GM12878 (cell line): ENCODE measurements at regions not wholly inside any gene's neighbourhood (a gene's known extent, or its start where the extent isn't known, plus 50 kb on each side); places are given as distances from the start of the nearest gene placed in this dataset.

Experiments
- ATAC-seq: fragments of 200-7000 bp; cut with Tn5 transposase; 3 replicates; pipeline ENCODE4 v1.9.1; 2020; ENCODE audit warnings: mild to moderate bottlenecking, moderate library complexity
- BruUV-seq: library from RNA; stranded (reverse); fragments of 400-500 nt; replicated peaks from 2 replicates; lab custom pipeline; 2021; lab: Mats Ljungman, UMichigan
- CTCF ChIA-PET: fragments of 300-600 bp; sonication (Branson Sonifier 250); formaldehyde crosslinking; extraction: SDS; loops from one replicate; lab custom pipeline; 2021; ENCODE audit warnings: inconsistent platforms; lab: Yijun Ruan, JAX
- POLR2A ChIA-PET: fragments of 350-600 bp; formaldehyde crosslinking; extraction: SDS; loops from one replicate; lab custom pipeline; 2021; ENCODE audit warnings: inconsistent platforms; lab: Charles Lee
- RAD21 ChIA-PET: fragments of 300-600 bp; sonication (Branson Sonifier 250); formaldehyde crosslinking; loops from one replicate; lab custom pipeline; 2023; ENCODE audit warnings: antibody characterized with exemption; ENCODE audit not compliant: unreplicated experiment; lab: Charles Lee
- SMC1A ChIA-PET: fragments of 300-600 bp; sonication (Branson Sonifier 250); formaldehyde crosslinking; loops from one replicate; lab custom pipeline; 2023; ENCODE audit not compliant: unreplicated experiment, uncharacterized antibody; lab: Charles Lee
- DNase-seq: peaks from one replicate; pipeline ENCODE4 v3.0.0-alpha.2; 2011; ENCODE audit warnings: low read depth, low spot score
- FAIRE-seq: peaks from 3 replicates; lab custom pipeline; 2011; peaks lifted over from hg19 to GRCh38; lab: Jason Lieb, UNC
- H2AFZ ChIP-seq: 2 replicates; pipeline ENCODE4 v1.6.0; 2011; ENCODE audit warnings: low read depth, low read length, control low read depth; ENCODE audit not compliant: control insufficient read depth
- H3K27ac ChIP-seq: 2 replicates; pipeline ENCODE4 v1.5.1; 2011; ENCODE audit warnings: control low read depth; ENCODE audit not compliant: control insufficient read depth, insufficient read depth
- H3K27me3 ChIP-seq, 2 experiments: replicated peaks in 1 of 2; 2 replicates each; pipeline versions ENCODE4 v1.6.0 to v1.6.1; 2011; ENCODE audit warnings: low read length in 1 of 2; ENCODE audit not compliant: control insufficient read depth in 2 of 2, insufficient read depth in 2 of 2
- H3K36me3 ChIP-seq, 2 experiments: 2 replicates each; pipeline ENCODE4 v1.5.1; 2011; ENCODE audit warnings: low read length in 1 of 2; ENCODE audit not compliant: control insufficient read depth in 2 of 2, insufficient read depth in 2 of 2
- H3K4me1 ChIP-seq: 2 replicates; pipeline ENCODE4 v1.6.1; 2011; ENCODE audit warnings: mild to moderate bottlenecking, low read length, moderate library complexity, mixed read lengths; ENCODE audit not compliant: control insufficient read depth, insufficient read depth
- H3K4me2 ChIP-seq: 2 replicates; pipeline ENCODE4 v1.6.0; 2011; ENCODE audit warnings: control low read depth; ENCODE audit not compliant: control insufficient read depth, insufficient read depth
- H3K4me3 ChIP-seq: fragments of 200-600 bp; sonication (generic); 2 replicates; pipeline ENCODE4 v1.5.1; 2016
- H3K79me2 ChIP-seq: 2 replicates; pipeline ENCODE4 v1.6.0; 2011; ENCODE audit warnings: low read length; ENCODE audit not compliant: control insufficient read depth, insufficient read depth
- H3K9ac ChIP-seq: 2 replicates; pipeline ENCODE4 v1.8.0; 2011; ENCODE audit warnings: low read length, control low read depth, mixed read lengths; ENCODE audit not compliant: control insufficient read depth, insufficient read depth
- H3K9me3 ChIP-seq: replicated peaks from 3 replicates; pipeline ENCODE4 v1.5.1; 2011; ENCODE audit warnings: mild to moderate bottlenecking, low read length; ENCODE audit not compliant: control insufficient read depth, insufficient read depth
- H4K20me1 ChIP-seq: 2 replicates; pipeline ENCODE4 v1.6.0; 2011; ENCODE audit not compliant: control insufficient read depth, insufficient read depth
- BCL11A ChIP-seq: IDR thresholded peaks from 2 replicates; pipeline ENCODE4 v1.6.1; 2011; ENCODE audit warnings: low read depth, low read length
- CHD1 ChIP-seq: IDR thresholded peaks from 2 replicates; pipeline ENCODE4 v1.6.1; 2012; ENCODE audit warnings: low read depth, low read length, improper control_type of control experiment
- CREB1 ChIP-seq: IDR thresholded peaks from 2 replicates; pipeline ENCODE4 v1.6.1; 2012; ENCODE audit warnings: low read depth, mild to moderate bottlenecking, inconsistent platforms
- DPF2 ChIP-seq: fragments of 450-650 bp; IDR thresholded peaks from 2 replicates; pipeline ENCODE4 v1.6.1; 2017; ENCODE audit warnings: mild to moderate bottlenecking
- MEF2A ChIP-seq: IDR thresholded peaks from 2 replicates; pipeline ENCODE4 v1.6.1; 2011; ENCODE audit warnings: low read depth, mild to moderate bottlenecking, low read length, moderate library complexity; ENCODE audit not compliant: insufficient read depth
- PKNOX1 ChIP-seq: fragments of 450-650 bp; IDR thresholded peaks from 2 replicates; pipeline ENCODE4 v1.6.1; 2016; ENCODE audit warnings: mild to moderate bottlenecking
- RCOR1 ChIP-seq: conservative IDR thresholded peaks from 2 replicates; pipeline ENCODE4 v1.6.1; 2012; ENCODE audit warnings: low read depth, low read length, improper control_type of control experiment
- RFX5 ChIP-seq: IDR thresholded peaks from 2 replicates; pipeline ENCODE4 v1.6.1; 2011; ENCODE audit warnings: low read depth, low read length, improper control_type of control experiment
- SUZ12 ChIP-seq: fragments of 200-600 bp; sonication (generic); IDR thresholded peaks from one replicate; pipeline ENCODE4 v1.6.1; 2018; ENCODE audit warnings: antibody characterized with exemption, mild to moderate bottlenecking; ENCODE audit not compliant: unreplicated experiment
- WGBS: methylation state at CpG from one replicate; pipeline ENCODE4 v1.1.6; 2016; ENCODE audit warnings: low lambda C conversion rate; ENCODE audit not compliant: insufficient replicate concordance, insufficient coverage; ENCODE audit errors: missing lambda C conversion rate; 5-methylcytosine and 5-hydroxymethylcytosine counted together
- in situ Hi-C: fragments of 300-500 bp; cut with MboI; formaldehyde crosslinking; loops from 9 replicates; pipeline ENCODE4 v1.14.3; 2018; ENCODE audit warnings: mixed read lengths
- intact Hi-C: fragments of 100-400 bp; cut with micrococcal nuclease; formaldehyde crosslinking; loops from one replicate; pipeline ENCODE4 v1.14.2; 2022; ENCODE audit not compliant: unreplicated experiment
- TF ChIP-seq, protein P1 (sequence below): fragments of 450-650 bp; IDR thresholded peaks from 2 replicates; pipeline ENCODE4 v1.6.1; 2017; ENCODE audit warnings: low read depth, mild to moderate bottlenecking, moderate library complexity
- TF ChIP-seq, protein P2 (sequence below): fragments of 450-650 bp; IDR thresholded peaks from 2 replicates; pipeline ENCODE4 v1.6.1; 2014; ENCODE audit warnings: mild to moderate bottlenecking
- TF ChIP-seq, protein P3 (sequence below): IDR thresholded peaks from 2 replicates; pipeline ENCODE4 v1.6.1; 2011; ENCODE audit warnings: borderline replicate concordance, low read depth, mild to moderate bottlenecking, moderate library complexity, mixed read lengths, low read length; ENCODE audit not compliant: insufficient read depth; ENCODE audit errors: extremely low read length
- TF ChIP-seq, protein P4 (sequence below): IDR thresholded peaks from 2 replicates; pipeline ENCODE4 v1.6.1; 2012; ENCODE audit warnings: low read depth, low read length, improper control_type of control experiment

- FAIRE-seq (no peak), ATAC-seq (no peak), DNase-seq (no peak)
- WGBS, result 42% methylated on average over 3 of the region's 3 CpGs
- Histone ChIP-seq H3K79me2 (no peaks in the 10 kb centered on the region), H3K4me2 (no peak overlapping the region), H3K27ac (no peak overlapping the region), H3K9me3 (no peaks in the 10 kb centered on the region), H2AFZ (no peak overlapping the region), H3K4me1 (no peaks in the 10 kb centered on the region), H3K4me3 (no peak overlapping the region), H3K9ac (no peak overlapping the region), H3K27me3 (no peaks in the 10 kb centered on the region), H4K20me1 (no peaks in the 10 kb centered on the region), H3K36me3 (no peaks in the 10 kb centered on the region)
- intact Hi-C loops, result no loop called here
- in situ Hi-C loops, result no loop called here
- TF ChIP-seq BCL11A, result no peak
- BruUV-seq, result no TSS peak
- SMC1A ChIA-PET, result no interaction called here
- CTCF ChIA-PET, result interaction anchor here (0.6 to 1.3 kb wide), 2 partner anchors 34 to 848 kb away, joined by 3 to 4 read pairs; no protein-coding TSS in a partner anchor
- POLR2A ChIA-PET, result no interaction called here
- RAD21 ChIA-PET, result no interaction called here
Measured at GRCh38 chr11:42490506-42490905, 821.3 kb upstream of the API5 start.

GRCh38 chr11:42494459-42494858 lies 817.3 kb upstream of the API5 start:
- Histone ChIP-seq H3K4me3 (no peak overlapping the region), H3K4me2 (no peak overlapping the region), H3K79me2 (no peaks in the 10 kb centered on the region), H3K4me1 (no peaks in the 10 kb centered on the region), H3K27me3 (no peaks in the 10 kb centered on the region), H3K36me3 (no peaks in the 10 kb centered on the region), H3K9me3 (no peaks in the 10 kb centered on the region), H3K9ac (no peak overlapping the region), H2AFZ (no peak overlapping the region), H3K27ac (no peak overlapping the region), H4K20me1 (no peaks in the 10 kb centered on the region)
- SMC1A ChIA-PET, result no interaction called here
- CTCF ChIA-PET, result no interaction called here
- WGBS, result 80% methylated on average over 9 of the region's 9 CpGs
- in situ Hi-C loops (no loop called here), intact Hi-C loops (no loop called here)
- no peak for ATAC-seq
- RAD21 ChIA-PET, result no interaction called here
- POLR2A ChIA-PET, result no interaction called here
- no peak for FAIRE-seq
- no peak for DNase-seq
- no TSS peak for BruUV-seq
- TF ChIP-seq, protein P1, sequence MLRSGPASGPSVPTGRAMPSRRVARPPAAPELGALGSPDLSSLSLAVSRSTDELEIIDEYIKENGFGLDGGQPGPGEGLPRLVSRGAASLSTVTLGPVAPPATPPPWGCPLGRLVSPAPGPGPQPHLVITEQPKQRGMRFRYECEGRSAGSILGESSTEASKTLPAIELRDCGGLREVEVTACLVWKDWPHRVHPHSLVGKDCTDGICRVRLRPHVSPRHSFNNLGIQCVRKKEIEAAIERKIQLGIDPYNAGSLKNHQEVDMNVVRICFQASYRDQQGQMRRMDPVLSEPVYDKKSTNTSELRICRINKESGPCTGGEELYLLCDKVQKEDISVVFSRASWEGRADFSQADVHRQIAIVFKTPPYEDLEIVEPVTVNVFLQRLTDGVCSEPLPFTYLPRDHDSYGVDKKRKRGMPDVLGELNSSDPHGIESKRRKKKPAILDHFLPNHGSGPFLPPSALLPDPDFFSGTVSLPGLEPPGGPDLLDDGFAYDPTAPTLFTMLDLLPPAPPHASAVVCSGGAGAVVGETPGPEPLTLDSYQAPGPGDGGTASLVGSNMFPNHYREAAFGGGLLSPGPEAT, result no peak
- no peak for TF ChIP-seq RCOR1
- TF ChIP-seq SUZ12, result no peak
- no peak for TF ChIP-seq PKNOX1
- TF ChIP-seq MEF2A, result no peak
- TF ChIP-seq, protein P2, sequence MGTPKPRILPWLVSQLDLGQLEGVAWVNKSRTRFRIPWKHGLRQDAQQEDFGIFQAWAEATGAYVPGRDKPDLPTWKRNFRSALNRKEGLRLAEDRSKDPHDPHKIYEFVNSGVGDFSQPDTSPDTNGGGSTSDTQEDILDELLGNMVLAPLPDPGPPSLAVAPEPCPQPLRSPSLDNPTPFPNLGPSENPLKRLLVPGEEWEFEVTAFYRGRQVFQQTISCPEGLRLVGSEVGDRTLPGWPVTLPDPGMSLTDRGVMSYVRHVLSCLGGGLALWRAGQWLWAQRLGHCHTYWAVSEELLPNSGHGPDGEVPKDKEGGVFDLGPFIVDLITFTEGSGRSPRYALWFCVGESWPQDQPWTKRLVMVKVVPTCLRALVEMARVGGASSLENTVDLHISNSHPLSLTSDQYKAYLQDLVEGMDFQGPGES, result no peak
- TF ChIP-seq, protein P3, sequence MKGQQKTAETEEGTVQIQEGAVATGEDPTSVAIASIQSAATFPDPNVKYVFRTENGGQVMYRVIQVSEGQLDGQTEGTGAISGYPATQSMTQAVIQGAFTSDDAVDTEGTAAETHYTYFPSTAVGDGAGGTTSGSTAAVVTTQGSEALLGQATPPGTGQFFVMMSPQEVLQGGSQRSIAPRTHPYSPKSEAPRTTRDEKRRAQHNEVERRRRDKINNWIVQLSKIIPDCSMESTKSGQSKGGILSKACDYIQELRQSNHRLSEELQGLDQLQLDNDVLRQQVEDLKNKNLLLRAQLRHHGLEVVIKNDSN, result no peak
- TF ChIP-seq, protein P4, sequence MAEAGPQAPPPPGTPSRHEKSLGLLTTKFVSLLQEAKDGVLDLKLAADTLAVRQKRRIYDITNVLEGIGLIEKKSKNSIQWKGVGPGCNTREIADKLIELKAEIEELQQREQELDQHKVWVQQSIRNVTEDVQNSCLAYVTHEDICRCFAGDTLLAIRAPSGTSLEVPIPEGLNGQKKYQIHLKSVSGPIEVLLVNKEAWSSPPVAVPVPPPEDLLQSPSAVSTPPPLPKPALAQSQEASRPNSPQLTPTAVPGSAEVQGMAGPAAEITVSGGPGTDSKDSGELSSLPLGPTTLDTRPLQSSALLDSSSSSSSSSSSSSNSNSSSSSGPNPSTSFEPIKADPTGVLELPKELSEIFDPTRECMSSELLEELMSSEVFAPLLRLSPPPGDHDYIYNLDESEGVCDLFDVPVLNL, result no peak
- no peak for TF ChIP-seq CHD1
- no peak for TF ChIP-seq DPF2
- no peak for TF ChIP-seq CREB1
- TF ChIP-seq RFX5, result no peak
